SKM-1 (cell line): ENCODE measurements at regions not wholly inside any gene's neighbourhood (a gene's known extent, or its start where the extent isn't known, plus 50 kb on each side); places are given as distances from the start of the nearest gene placed in this dataset.

Experiments used
- DNase-seq: peaks from one replicate; lab custom pipeline; 2025; ENCODE audit not compliant: unreplicated experiment; lab: John Stamatoyannopoulos, UW

DNA sequence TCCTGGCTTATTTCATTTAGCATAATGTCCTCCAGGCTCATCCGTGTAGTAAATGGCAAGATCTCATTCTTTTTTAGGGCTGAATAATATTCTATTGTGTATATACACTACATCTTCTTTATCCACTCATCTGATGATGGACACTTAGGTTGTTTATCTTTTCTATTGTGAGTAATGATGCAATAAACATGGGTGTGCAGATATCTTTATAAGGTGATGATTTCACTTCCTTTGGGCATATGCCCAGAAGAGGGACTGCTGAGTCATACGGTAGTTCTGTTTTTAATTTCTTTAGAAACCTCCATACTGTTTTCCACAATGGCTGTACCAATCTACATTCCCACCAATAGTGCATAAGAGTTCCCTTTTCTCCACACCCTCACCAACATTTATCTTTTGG lies 317.6 kb upstream of the CNKSR2 start:
- DNase-seq, result no peak

DNA sequence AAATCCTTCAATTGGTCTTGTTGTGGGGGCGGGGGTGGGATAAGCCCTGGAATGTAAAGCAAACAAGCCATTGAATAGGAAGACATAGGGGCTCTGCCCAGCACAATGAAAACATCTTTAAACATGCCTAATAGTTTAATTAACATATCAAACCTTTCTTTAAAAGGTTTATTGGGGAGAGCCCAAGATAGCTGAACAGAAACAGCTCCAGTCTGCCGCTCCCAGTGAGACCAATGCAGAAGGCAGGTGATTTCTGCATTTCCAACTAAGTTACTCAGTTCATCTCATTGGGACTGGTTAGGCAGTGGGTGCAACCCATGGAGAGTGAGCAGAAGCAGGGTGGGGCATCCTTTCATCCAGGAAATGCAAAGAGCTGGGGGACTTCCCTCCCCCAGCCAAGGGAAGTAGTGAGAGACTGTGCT lies 327.2 kb upstream of the CNKSR2 start:
- no peak for DNase-seq

DNA sequence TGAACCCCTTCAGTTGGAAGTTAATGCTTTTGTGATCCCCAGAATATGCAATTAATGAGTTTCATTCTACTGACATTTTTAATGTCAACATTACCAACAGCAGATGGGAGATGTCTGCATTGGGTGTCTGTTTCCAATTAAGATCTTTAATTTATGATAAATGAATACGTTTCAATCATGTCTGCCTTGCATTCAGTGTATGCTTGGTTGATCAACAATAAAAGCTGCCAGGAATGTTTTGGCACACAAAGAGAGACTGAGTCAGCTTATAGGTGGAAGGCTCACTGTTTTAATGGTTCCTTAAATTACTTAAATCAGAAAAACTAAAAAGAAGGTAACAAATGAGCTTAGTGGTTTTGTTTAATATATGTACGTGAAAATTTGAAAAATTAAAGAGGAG lies 359.9 kb upstream of the CNKSR2 start:
- no peak for DNase-seq

DNA sequence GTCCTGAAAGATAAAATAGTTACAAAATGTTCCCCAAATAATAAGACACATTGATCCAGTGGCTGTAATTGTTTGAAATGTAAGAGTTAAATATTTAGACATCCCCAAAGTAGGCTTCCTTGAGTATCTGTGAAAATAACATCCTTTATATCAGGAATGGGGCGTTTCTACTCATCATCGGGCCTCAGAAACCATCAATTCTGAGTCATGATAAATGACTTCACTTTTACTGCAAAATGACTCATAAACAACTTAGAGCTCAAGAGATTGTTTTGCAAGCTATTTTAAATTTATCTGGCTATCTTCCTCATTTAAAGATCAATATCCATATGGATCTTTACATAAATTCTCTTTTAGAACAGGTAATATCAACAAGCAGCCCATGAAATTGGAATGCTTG lies 369.4 kb upstream of the CNKSR2 start:
- DNase-seq, result no peak

DNA sequence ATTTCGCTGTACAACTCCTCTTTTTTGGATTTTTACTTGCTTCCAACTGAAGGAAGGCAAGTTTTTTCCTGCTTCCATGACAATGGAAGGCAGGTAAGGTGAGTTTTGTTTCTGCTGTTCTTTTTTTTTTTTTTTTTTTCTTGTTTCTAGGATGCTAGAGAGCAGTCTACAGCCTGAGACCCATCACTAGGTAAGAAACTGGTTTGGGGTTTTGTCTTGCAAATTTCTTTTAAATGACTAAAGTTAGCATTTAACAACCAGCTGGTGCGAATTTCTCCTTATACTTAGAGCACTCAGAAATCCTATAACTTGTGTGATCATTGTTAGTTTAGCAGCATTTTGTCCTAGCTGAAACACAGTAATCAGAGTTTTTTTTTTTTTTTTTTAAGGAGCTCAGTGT lies 378.4 kb upstream of the CNKSR2 start:
- no peak for DNase-seq

DNA sequence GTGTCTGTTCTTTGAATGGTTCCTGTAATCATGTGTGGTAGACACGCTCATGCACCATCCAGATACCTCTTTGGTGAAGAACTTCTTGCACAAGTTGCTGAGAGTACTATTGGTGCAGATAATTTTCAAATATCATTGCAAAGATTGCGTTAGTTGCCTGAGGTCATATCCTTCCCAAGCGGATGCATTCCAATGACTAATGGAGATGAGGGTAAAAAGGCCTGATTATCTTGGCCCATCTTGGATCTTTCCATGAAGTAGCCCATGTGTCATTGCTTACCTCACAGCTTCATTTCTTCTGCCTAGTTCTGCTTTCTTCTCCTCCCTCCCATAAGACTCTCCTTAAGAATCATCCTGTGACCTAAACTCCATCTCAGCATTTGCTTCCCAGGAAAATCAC lies 384.9 kb upstream of the CNKSR2 start:
- DNase-seq, result no peak

DNA sequence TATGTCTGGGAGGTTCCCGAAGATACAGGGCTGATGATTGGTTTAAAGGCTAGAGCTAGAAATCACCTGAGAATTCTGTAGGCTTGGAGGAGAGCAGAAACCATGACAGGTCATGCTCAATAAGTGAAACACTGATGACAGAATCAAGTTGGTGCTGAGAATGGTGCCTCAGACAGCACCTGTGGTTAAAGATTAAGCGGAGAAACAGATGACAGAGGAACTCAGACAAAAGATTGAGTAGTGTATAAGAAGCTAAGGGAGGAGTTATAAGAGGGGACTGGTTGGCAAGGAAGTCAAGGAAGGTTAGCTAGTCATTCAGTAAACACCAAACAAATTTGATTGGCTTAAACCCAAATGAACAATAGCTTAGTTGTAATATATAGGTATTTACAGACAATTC lies 385.4 kb upstream of the CNKSR2 start:
- no peak for DNase-seq

DNA sequence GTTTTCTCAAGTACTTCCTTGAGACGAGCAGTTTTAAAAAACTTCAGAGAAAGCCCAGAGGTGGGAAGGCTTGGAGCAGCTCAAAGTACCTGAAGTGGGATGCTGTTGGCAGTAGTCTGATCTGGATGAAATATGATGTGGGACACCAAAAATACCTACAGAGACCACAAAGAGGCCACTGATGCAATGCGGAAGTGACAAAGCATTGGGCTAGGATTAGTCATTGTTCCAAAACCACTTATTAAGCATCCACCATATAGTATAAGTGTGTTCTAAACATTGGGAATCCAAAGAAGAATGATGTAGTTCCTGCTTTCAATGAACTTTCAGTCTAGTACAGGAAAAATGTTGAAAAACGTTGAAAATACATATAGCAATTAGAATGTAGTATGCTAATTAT lies 386.1 kb upstream of the CNKSR2 start:
- DNase-seq, result peak; percentile 0

DNA sequence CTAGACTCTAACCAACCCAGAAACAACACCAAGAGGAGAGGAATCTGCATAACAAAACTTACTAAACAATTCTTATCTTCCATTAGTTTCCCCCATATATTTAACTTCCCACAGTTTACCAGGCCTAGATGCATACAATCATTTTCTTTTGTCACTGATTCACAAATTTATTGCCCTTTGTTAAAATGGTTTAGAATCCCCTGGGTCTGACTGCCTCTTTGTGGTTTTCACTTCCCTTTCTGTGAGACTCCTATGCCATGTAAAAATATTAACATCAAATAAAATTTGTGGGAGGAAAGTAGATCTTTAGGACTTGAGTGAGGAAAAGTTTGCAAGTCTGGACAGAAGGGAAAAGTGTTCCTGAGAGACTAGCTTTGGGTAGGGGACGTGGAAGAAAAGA lies 393.8 kb upstream of the CNKSR2 start:
- no peak for DNase-seq

DNA sequence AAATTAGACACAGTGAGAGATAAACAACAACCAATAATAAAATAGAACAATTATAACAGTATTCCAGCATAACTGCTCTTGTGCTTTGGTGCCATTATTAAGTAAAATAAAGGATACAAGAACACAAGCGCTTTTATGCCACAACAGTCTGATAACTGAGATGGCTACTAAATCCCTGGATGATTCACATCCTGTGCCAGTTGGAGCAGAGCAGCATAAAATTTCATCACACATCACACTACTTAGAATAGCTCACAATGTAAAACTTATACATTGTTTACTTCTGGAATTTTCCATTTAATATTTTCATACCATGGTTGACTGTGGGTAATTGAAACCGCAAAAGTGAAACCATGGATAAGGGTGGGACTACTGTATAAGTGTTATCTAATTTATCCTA lies 399.9 kb upstream of the CNKSR2 start:
- DNase-seq, result no peak

DNA sequence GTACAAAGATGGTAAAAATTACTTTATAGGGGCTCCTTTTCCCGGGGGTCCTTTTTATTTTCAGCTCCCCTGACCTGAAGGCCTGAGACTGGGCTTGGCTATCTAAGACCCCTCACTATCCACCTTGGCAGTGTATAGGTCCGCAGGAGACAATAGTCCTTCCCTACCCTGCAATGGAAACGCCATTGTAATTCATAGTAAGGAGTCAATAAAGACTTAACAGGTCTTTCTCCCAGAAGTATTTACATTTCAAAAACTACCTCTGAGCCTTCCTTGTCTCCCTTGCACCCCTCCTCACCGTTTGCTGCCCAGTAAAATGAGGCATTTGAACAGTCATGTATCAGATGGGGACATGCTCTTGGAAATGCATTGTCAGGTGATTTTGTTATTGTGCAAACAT lies 401.2 kb upstream of the CNKSR2 start:
- DNase-seq, result no peak

DNA sequence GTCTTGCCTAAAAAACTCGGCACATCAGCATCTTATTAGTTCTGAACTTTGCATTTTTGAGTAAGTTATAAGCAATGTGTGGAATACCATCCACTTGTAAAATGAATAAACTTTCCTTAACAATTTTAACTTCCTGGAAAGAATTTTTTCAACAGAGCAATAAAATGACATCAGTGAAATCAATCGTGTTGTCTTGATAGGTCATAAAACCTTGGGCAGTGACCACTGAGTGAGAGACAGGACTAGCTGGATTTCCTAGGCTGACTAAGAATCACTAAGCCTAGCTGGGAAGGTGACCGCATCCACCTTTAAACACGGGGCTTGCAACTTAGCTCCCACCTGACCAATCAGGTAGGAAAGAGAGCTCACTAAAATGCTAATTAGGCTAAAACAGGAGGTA lies 403.0 kb upstream of the CNKSR2 start:
- DNase-seq, result no peak

DNA sequence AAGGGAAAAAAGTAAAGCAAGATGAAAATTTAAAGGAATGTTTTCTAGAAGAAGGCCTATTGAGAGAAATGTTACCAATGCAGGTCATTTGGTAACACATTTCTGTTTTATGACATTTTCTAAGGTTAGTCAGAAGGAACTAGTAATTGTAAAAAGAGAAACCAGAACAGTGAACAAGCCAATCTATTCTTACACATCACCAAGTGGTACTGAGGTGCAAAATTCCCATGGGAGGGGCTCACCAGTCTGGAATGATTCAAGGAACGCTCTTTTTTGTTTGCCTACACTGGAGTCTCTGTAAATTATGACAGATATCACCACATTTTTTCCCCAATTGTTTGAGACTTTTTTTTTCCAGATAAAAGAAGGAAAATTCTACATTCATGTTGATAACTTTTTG lies 404.7 kb upstream of the CNKSR2 start:
- no peak for DNase-seq

DNA sequence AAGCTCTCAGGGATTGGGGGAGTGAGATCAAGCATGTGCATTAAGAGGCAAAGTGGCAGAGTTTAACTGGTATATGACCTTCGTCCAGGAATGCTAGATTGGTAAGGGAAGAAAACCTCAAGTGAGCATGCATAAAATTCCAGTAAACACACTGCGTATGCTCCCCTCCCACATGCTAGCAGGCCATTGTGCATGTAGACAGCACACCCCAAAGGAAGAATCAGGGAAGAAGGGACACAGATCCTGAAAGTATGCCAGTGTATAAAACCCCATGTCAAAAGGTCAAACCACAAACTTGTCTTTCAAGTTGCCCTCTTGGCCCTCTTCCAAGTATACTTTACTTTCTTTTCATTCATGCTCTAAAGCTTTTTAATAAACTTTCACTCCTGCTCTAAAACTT lies 405.2 kb upstream of the CNKSR2 start:
- DNase-seq, result no peak

DNA sequence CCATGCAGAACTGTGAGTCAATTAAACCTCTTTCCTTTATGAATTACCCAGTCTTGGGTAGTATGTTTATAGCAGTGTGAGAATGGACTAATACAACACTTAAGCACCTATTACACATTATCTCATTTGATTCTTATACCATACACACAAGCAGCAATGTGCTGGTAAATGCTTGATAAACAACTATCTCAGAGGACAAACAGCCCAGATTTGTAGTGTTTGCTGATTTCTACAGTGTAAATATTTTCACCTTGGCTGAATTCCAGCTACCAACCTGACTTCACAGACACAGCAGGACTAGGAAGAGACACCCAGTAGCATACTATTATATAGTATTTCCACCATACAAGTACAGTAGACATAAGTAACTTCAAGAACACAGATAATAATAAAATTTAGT lies 406.5 kb upstream of the CNKSR2 start:
- DNase-seq, result no peak

DNA sequence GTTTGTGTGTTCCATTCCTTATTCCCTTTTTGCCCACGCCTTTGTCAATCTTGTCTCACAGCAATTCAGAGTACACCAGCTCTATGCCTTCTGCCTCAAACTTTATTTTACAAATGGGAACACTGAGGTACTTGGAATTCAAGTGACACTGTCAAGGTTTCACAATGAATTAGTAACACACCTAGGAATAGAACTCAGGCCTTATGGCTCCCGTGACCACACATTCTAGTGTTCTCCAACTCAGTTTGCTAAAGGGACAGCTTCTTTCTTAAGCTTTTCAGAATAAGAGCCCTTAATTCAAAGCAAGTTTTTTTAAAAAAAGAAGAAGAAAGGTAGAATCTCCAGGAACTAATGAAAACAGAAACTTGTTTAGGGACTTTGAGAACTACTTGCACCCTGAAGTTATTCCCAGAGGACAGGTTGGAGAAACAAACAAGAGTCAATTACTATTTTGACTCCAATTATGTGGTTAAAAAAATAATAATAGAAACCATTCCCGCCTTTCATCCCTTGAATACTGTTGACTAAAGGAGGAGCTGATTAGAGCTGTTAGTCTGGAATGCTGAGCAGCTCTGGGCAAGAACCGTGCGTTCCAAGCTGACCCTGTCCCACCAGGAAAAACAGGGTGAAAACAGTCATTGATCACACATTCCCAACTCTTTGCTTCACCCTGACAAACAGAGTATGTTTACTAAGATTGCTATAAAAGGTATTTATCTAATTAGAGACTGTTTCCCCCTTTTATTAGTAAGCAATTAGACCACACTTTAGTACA lies 408.8 kb upstream of the CNKSR2 start:
- no peak for DNase-seq

DNA sequence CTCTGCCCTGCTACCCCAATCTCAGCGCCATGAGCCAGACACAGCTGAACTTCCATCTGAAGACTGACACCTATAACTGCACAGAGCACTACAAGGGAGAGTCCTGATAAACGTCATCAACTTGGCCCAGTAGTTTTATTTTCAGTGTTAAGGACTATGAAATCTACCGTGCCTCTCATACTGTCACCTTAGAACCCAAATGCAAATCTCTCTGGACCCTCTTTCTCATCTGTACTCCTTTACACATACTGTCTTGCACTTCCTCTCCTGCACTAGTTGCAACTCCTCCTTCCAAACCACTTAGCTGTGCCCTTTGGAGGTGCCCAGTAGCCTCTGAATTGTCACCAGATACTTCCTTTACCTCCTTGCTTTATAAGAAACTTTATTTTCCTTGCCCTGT lies 420.2 kb upstream of the CNKSR2 start:
- DNase-seq, result no peak

DNA sequence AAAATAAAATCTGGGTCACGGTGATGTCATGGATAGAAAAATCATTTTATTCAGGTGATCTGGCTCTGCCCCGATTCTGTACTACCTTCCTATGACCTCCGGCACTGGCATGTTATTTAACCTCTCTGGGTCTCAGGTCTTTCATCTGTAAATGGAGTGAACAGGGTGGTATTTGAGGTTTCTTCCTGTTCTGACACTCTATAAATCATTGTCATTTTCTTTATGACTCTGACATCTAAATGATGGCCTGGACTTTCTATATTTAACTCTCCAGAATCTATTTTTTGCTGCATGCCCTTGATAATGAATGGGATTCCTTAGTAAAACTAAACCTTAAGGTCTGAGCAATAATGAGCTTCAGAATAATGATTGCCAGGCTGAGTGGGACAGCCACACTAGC lies 422.0 kb upstream of the CNKSR2 start:
- DNase-seq, result no peak

DNA sequence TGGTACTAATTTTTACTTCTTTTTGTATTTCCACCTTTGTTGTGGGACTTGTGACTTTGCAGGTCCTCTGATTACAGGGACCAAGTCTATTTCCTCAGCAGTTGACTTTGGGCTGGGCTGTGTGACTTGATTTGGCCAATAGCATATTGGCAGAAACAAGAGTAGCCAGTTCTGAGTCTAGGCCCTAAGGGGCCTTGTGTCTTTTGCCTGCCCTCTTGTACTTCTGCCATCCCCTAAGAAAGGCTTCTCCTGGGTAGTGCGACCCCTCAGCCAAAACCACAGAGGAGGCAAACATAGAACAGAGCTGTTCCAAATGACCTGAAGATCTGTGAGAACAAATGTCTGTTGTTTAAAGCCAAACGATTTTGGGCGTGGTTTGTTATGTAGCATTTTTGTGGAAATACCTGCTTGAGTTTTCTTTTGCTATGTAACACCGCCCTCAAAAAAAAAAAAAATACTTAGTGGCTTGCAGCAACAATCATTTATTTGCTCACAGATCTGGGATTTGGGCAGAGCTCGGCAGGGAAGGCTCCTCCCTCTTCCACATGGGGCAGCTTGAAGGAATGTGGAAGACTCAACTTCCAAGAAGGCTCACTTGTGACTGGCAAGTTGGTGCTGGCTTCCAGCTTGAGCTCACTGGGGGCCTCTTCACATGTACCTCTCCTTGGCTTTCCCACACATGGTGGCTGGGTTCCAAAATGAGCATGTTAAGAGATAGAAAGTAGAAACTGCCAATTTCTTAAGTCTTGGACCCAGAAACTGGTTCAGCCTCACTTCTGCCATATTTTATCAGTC lies 423.0 kb upstream of the CNKSR2 start:
- no peak for DNase-seq

DNA sequence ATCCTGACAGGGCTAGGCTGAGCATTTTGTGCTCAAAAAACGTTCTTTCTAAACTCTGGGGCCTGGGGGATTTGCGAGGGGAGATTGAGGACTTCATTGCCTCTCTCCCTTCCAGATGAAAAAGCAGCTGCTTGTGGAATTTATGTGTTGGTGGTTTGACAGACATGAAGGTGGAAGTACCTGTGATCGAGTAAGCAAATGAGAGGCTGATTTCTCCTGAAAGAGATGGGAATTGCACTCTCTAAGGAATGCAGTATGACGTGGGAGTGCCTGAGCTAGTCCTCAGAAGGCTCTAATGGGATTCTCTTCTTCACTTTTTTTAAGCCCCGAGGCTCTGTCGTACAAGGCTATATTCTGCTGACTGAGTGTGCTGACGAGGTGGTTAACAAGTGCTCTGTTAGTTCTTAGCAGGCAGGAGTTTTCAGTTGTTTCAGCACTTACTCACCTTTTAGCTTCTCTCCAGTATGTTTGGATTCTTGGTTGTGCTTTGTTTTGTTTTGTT lies 426.8 kb upstream of the CNKSR2 start:
- no peak for DNase-seq

DNA sequence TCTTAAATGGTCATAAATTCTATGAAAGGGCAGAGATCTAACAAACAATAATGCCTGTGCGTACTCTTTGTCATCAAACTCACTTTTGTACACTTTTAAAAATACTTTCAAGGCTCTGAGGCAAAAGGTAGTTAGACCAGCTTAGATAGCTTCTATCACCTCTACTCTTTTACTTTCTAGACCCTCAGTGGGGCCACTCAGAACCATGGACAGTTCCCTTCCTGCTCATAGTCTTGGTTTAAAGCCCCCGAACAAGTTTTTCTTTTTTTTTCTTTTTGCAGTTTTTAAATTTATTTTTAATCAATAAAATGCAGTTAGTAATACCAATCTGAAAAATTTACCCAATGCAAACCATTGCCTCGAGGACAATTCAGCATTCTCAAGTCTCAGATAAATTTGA lies 460.5 kb upstream of the CNKSR2 start:
- no peak for DNase-seq

DNA sequence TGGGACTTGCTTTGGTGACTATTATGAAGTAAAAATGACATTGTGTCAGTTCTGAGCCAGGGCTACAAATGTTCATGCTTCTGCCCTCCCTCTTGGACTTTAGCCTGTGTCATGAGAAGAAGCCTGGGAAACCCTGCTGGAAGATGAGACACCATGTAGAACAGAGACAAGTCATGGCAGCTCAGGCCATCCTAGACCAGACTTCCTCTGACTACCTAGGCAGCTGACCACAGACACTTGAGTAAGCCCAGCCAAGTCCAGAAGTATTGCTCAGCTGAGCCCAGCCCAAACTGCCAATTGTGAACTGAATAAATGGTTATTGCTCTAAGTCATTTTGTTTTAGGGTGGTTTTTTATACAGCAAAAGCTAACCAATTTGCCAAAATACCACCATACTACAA lies 467.6 kb upstream of the CNKSR2 start:
- no peak for DNase-seq

DNA sequence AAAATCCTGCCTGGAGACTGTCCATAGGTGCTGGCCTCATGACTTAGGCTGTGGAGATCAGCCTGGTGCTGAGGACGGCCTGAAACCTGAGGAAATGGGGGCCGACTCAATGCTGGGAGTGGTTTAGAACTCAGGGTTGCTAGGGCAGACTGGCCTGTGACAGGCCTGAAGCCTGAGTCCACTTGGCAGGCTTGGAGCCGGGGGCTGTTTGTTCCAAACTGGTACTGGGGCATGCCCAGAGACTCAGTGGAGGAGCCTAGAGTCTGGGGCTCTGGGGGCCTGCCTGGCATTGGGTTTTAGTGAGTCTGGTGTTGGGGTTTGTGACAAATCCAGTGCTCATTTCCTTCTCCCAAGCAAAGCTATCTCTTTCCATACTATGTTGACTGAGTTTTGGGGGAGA lies 489.7 kb upstream of the CNKSR2 start:
- no peak for DNase-seq
